ENCODE measurements at regions not wholly inside any gene's neighbourhood (a gene's known extent, or its start where the extent isn't known, plus 50 kb on each side); places are given as distances from the start of the nearest gene placed in this dataset.
A peak's percentile ranks its signal among the peaks of the same experiment; 100 is the strongest.
"Not testable (repeated sequence)": the region's sequence is repeated elsewhere in the genome, so short reads cannot be mapped to it uniquely, and the experiment has no call there.

DNA sequence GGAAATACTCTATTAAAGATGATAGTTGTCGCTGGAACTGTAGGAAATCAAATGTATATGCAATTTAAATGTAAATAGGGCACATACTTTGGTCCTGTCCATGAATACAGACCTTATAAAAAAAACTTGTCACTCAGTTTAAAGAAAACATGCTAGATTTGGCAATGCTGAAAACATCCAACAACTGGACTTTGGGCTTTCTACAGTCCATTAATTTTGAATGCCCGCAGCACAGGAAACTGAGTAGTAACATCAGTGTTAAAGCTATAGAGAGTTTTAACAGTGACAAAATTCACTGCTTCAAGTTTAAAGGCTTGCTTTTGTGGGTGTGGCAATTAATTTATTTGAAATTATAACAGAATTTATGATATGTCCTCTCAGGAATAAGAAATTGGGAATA is 578.4 kb downstream of the TRIML1 start:
- Histone ChIP-seq H3K36me3 (ENCODE audit: insufficient read depth, low read length) (no peaks in the 10 kb centered on the region), H3K9me3 (ENCODE audit: control insufficient read depth, insufficient read depth, low read length) (no peaks in the 10 kb centered on the region), H3K4me1 (ENCODE audit: insufficient read depth, low read length) (no peaks in the 10 kb centered on the region), H3K9ac (ENCODE audit: low read depth, low read length) (no peak overlapping the region)

DNA sequence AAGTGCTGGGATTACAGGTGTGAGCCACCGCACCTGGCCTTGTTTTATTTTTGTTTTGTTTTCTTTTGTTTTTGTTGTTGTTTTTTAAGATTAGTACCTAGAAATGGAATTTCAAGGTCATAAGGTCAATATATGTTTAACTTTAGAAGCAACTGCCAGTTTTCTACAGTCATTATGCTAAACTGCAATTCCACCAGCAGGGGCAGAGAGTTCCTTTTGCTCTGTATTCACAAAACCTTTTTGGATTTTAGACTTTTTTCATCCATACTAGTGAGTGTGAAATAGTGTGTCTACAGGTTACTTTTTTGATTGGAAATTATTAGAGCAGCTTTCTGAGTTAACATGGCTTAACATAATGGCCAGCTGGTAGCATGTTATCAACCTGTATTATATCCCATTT is 580.6 kb downstream of the TRIML1 start:
- Histone ChIP-seq H3K36me3 (ENCODE audit: insufficient read depth, low read length) (no peaks in the 10 kb centered on the region), H3K4me1 (ENCODE audit: insufficient read depth, low read length) (no peaks in the 10 kb centered on the region), H3K9me3 (ENCODE audit: control insufficient read depth, insufficient read depth, low read length) (no peaks in the 10 kb centered on the region), H3K9ac (ENCODE audit: low read depth, low read length) (no peak overlapping the region)

DNA sequence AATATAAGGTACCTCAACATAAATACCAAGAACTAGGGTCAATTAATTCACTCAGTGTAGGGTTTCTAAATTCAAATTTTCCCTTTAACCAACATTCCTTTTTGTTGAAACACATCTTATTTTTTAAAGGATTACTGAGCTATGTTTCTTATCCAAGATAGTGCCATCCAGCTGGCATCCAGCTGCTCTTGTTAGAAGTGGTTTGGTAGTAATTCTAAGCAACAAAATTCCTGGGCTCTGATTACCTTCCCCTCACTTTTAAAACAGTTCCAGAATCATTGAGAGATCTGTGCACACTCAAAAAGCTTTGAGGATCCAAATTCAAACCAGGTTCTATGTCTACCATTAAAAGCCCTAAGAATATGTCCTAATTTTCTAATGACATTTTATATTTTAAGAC is 583.7 kb downstream of the TRIML1 start:
- Histone ChIP-seq H3K9me3 (ENCODE audit: control insufficient read depth, insufficient read depth, low read length) (no peaks in the 10 kb centered on the region), H3K4me1 (ENCODE audit: insufficient read depth, low read length) (no peaks in the 10 kb centered on the region), H3K9ac (ENCODE audit: low read depth, low read length) (no peak overlapping the region)

DNA sequence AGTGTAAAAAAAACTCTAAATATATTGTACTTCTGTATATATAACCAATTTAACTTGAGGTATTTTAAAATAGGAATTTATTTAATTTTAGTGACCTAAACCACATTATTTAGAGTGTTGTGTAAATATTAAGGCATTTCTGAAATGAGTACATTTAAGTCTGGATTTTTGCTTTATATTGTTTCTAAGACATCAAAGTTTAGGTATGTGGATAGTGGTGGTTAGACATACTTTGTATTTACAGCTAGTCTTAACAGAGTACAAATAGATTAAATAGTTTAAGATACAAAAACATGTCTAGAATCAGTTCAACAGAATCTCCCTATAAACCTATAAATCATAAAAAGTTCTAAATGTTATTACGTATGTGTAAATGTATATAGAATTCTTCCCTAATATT is 588.5 kb downstream of the TRIML1 start:
- Histone ChIP-seq H3K4me1 (ENCODE audit: insufficient read depth, low read length) (no peaks in the 10 kb centered on the region), H3K9ac (ENCODE audit: low read depth, low read length) (no peak overlapping the region), H3K36me3 (ENCODE audit: insufficient read depth, low read length) (no peaks in the 10 kb centered on the region), H3K9me3 (ENCODE audit: control insufficient read depth, insufficient read depth, low read length) (no peaks in the 10 kb centered on the region; the same call in 1 of the 2 replicates)

More for the DNA sequence above, 583.7 kb downstream of the TRIML1 start:
- no peaks in the 10 kb centered on the region for H3K36me3 ChIP-seq (ENCODE audit: insufficient read depth, low read length)

DNA sequence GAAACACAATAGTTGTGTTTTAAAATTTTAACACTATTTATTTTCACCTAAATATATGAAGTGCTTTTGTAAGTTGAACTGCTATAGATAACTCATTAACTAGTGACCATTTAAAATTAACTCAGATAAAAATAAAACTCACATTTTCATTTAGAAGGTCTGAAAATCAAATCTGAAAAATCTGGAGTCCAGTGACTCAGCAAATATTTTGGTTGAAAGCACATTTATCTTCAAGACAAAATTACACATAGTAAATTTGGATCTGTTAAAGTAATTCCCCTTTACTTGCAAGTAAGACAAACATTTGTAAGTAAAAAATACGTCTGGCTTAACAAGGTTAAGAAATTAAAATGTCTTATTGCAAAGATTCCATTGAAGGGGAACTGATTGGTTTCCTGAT is 589.1 kb downstream of the TRIML1 start:
- no peak overlapping the region for H3K9ac ChIP-seq (ENCODE audit: low read depth, low read length)
- H3K36me3 ChIP-seq (ENCODE audit: insufficient read depth, low read length), result no peaks in the 10 kb centered on the region
- H3K4me1 ChIP-seq (ENCODE audit: insufficient read depth, low read length), result no peaks in the 10 kb centered on the region
- no peaks in the 10 kb centered on the region; the same call in 1 of the 2 replicates for H3K9me3 ChIP-seq (ENCODE audit: control insufficient read depth, insufficient read depth, low read length)

DNA sequence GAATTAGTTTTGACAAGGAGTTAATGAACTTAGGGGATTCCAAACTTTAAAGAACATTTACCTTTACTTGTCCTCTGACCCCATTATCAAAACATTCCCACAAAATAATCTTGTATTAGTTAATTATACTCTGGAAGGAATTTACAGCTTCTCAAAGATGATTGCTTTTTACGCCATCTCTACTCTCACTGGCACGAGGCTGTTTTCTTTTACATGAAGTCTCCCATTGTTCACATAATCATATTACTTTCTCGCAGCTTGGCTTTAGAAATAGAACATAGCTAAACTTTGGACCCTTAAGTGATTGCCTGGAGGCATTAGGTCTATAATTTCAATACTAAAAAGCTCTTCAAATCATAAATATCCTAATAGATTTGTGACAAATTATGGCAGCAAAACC is 592.9 kb downstream of the TRIML1 start:
- Histone ChIP-seq H3K36me3 (ENCODE audit: insufficient read depth, low read length) (no peaks in the 10 kb centered on the region), H3K9me3 (ENCODE audit: control insufficient read depth, insufficient read depth, low read length) (peaks cover 4% of the 10 kb centered on the region; the same call in 1 of the 2 replicates), H3K4me1 (ENCODE audit: insufficient read depth, low read length) (no peaks in the 10 kb centered on the region), H3K9ac (ENCODE audit: low read depth, low read length) (no peak overlapping the region)

DNA sequence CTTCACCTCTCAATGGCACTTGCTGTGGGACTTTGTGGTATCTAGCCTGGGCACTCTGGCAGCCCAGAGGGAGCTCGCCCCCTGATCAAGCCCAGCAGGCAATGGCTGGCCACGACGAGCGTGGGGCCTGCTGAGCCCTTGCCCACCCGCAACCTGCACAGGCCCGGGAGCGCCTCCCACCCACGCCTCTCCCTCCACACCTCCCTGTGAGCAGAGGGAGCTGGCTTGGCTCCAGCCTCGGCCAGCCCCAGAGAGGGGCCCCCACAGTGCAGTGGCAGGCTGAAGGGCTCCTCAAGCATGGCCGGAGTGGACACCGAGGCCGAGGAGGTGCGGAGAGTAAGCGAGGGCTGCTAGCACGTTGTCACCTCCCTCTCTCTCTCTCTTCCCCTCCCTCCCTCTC is 595.8 kb downstream of the TRIML1 start:
- no peaks in the 10 kb centered on the region for H3K36me3 ChIP-seq (ENCODE audit: insufficient read depth, low read length)
- no peaks in the 10 kb centered on the region for H3K4me1 ChIP-seq (ENCODE audit: insufficient read depth, low read length)
- peaks cover 4% of the 10 kb centered on the region; the same call in 1 of the 2 replicates for H3K9me3 ChIP-seq (ENCODE audit: control insufficient read depth, insufficient read depth, low read length)
- no peak overlapping the region for H3K9ac ChIP-seq (ENCODE audit: low read depth, low read length)

DNA sequence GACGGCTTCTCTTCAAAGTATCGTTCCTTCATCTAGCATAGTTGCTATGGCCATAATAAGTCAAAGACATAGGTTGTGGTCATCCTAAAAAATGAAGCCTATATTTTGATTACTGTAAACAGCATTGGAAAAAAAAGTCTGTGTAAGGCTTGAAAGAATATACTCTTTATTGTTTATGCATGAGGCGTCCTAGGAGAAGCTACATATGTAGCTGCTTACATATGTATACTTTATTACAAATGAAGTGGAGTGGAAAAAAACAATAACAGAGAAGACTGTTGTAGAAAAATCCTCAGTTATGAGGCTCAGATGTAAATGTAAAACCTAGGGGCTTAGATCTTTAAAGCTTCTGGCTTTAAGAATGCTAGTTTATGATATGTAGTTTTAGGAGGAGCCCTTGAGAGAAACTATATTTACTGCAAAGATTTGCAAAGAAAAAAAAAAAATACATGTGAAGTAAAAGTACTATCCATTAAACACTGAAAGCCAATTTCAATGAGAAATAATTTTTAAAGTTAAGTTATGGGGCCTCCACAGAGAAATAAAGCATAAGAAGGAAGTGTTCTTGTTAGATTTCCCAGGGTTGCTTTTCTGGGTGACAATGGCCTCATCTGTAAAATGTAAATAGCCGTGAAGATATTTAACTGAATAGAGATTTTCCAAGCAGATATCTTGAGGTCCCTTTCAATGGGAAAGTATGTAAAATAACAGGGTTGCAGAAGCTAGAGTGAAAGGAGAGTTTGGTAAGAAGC is 598.2 kb downstream of the TRIML1 start:
- peaks cover 4% of the 10 kb centered on the region; the same call in 1 of the 2 replicates for H3K9me3 ChIP-seq (ENCODE audit: control insufficient read depth, insufficient read depth, low read length)
- no peak overlapping the region for H3K9ac ChIP-seq (ENCODE audit: low read depth, low read length)
- H3K4me1 ChIP-seq (ENCODE audit: insufficient read depth, low read length), result no peaks in the 10 kb centered on the region
- H3K36me3 ChIP-seq (ENCODE audit: insufficient read depth, low read length), result no peaks in the 10 kb centered on the region

DNA sequence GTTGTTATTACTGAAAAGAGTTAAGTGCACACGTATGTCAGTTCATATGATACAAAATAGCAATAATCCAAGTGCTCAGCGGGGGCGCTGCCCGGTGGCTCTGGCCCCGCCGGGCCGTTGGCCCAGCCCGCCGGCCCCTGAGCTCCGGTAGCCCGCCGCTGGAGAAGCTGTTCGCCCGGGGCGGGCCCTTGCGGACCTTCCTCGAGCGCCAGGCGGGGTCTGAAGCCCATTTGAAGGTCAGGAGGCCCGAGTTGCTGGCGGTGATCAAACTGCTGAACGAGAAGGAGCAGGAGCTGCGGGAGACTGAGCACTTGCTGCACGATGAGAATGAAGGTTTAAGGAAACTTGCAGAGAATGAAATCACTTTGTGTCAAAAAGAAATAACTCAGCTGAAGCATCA is 599.0 kb downstream of the TRIML1 start:
- not testable (repeated sequence) for H3K36me3 ChIP-seq (ENCODE audit: insufficient read depth, low read length); H3K4me1 ChIP-seq (ENCODE audit: insufficient read depth, low read length); H3K9me3 ChIP-seq (ENCODE audit: control insufficient read depth, insufficient read depth, low read length)
- peak overlapping the region; percentile 40; the same call in 1 of the 2 replicates for H3K9ac ChIP-seq (ENCODE audit: low read depth, low read length)

DNA sequence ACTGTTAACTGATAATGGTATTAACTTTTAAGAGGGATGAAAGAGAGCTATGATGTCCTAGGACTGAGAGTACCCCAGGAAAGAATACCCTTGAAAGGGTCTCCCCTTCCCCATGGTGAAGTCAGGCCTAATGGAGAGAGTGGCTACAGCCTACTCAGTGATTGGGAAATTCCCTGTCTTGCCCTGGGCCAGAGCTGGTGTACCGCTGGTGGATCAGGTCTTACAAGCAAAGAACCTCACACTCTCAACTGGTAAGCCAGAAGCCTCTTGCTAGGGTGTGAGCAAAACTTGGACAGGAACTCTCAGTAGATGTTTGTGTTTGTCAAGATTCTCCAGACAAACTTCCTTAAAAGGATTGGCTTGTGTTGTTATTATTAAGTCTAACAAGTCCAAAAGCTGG is 600.9 kb downstream of the TRIML1 start:
- not testable (repeated sequence) for H3K9me3 ChIP-seq (ENCODE audit: control insufficient read depth, insufficient read depth, low read length); H3K9ac ChIP-seq (ENCODE audit: low read depth, low read length); H3K4me1 ChIP-seq (ENCODE audit: insufficient read depth, low read length); H3K36me3 ChIP-seq (ENCODE audit: insufficient read depth, low read length)

DNA sequence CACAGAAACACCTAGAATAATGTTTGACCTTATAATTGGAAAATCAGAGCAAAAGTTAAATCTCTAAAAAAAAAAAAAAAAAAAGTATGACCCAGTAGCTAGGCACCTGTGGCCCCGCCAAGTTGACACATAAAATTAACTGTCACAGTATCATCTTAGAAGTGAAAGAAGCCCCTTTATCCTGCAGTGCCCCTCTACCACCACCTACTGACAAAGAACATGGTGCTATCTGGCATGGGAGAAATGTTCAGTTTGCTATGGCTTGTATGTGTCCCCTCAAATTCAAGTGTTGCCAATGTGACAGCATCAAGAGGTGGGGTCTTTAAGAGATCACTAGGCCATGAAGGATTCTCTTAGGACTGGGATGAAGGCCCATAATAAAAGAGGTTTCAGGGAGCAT is 601.5 kb downstream of the TRIML1 start:
- H3K36me3 ChIP-seq (ENCODE audit: insufficient read depth, low read length); H3K9ac ChIP-seq (ENCODE audit: low read depth, low read length); H3K9me3 ChIP-seq (ENCODE audit: control insufficient read depth, insufficient read depth, low read length); H3K4me1 ChIP-seq (ENCODE audit: insufficient read depth, low read length): not testable (repeated sequence)

DNA sequence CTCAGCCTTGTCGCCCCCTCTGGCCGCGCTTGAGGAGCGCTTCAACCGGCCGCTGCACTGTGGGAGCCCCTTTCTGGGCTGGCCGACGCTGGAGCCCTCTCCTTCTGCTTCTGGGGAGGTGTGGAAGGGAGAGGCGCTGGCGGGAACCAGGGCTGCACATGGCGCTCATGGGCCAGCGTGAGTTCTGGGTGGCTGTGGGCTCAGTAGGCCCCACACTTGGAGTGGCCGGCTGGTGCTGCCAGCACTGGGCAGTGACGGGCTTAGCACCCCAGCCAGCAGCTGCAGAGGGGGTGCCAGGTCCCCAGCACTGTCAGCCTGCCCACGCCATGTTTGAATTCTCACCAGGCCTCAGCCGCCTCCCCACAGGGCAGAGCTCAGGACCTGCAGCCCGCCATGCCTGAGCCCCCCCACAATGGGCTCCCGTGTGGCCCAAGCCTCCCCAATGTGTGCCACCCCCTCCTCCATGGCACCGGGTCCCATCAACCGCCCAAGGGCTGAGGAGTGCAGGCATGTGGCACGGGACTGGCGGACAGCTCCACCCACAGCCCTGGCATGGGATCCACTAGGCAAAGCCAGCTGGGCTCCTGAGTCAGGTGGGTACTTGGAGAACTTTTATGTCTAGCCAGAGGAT is 615.2 kb downstream of the TRIML1 start:
- H3K9ac ChIP-seq (ENCODE audit: low read depth, low read length), result no peak overlapping the region
- H3K9me3 ChIP-seq (ENCODE audit: control insufficient read depth, insufficient read depth, low read length), result peaks cover 2% of the 10 kb centered on the region; the same call in 1 of the 2 replicates

DNA sequence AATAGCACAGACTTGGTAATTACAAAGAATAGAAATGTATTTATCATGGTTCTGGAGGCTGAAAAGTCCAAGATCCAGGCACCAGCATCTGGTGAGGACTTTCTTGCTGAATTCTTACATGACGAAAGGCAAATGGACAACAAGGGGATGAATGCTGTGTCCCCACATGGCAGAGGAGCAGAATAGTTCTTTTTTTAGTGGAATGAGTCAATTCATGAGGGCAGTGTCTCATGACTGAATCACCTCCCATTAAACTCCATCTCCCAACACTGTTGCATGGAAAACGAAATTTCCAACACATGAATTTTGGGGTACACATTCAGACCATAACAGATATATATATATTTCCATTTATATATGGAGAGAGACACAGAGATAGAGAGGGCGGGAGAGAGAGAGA is 628.3 kb downstream of the TRIML1 start:
- no peaks in the 10 kb centered on the region for H3K9me3 ChIP-seq (ENCODE audit: control insufficient read depth, insufficient read depth, low read length)
- H3K36me3 ChIP-seq (ENCODE audit: insufficient read depth, low read length), result no peaks in the 10 kb centered on the region
- H3K9ac ChIP-seq (ENCODE audit: low read depth, low read length), result no peak overlapping the region
- no peaks in the 10 kb centered on the region for H3K4me1 ChIP-seq (ENCODE audit: insufficient read depth, low read length)

More for the DNA sequence above, 615.2 kb downstream of the TRIML1 start:
- Histone ChIP-seq H3K4me1 (ENCODE audit: insufficient read depth, low read length) (no peaks in the 10 kb centered on the region), H3K36me3 (ENCODE audit: insufficient read depth, low read length) (no peaks in the 10 kb centered on the region)

DNA sequence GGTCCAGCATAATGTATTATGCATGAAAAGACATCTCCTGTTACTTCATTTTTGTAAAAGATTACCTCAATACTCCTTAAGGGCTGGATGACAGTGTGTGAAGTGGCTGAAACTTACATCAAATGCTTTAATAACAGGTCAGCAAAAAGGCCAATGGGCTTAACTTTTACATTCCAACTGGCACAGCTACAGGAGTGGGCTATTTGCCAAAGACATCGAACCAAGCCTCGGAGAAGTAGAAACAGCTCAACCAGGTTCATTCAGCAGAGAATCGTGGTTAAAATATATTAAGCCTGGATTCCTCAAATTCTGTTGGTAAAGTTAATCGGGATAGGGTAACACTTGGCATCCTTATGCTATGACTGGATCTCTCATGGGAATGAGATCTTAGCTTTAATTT is 639.7 kb downstream of the TRIML1 start:
- Histone ChIP-seq H3K4me1 (ENCODE audit: insufficient read depth, low read length) (peaks cover 4% of the 10 kb centered on the region; the same call in 1 of the 2 replicates), H3K9me3 (ENCODE audit: control insufficient read depth, insufficient read depth, low read length) (no peaks in the 10 kb centered on the region), H3K36me3 (ENCODE audit: insufficient read depth, low read length) (no peaks in the 10 kb centered on the region), H3K9ac (ENCODE audit: low read depth, low read length) (no peak overlapping the region)

DNA sequence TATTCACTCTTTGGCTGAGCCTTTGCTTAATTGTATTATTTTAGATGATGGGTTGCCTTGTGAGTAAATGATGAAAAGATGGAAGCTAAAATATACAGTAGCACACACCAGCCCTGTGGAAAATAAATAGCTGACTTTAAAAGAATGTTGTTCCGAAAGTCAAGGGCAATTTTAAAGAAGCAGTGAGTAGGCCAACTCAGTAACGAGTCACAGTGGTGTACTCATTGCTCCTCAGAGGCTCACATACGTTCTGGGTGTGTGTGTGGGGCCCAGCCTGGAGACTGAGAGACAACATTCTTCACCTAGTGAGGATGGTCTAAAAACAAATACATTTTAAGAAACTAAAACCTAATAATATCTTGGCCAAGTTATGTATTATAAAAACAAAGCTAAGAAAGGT is 640.3 kb downstream of the TRIML1 start:
- Histone ChIP-seq H3K4me1 (ENCODE audit: insufficient read depth, low read length) (0 out of 2 replicates have a peak, but pooled peaks cover 1% of the 10 kb centered on the region), H3K9me3 (ENCODE audit: control insufficient read depth, insufficient read depth, low read length) (no peaks in the 10 kb centered on the region), H3K36me3 (ENCODE audit: insufficient read depth, low read length) (no peaks in the 10 kb centered on the region), H3K9ac (ENCODE audit: low read depth, low read length) (no peak overlapping the region)
